ENCODE measurements at regions not wholly inside any gene's neighbourhood (a gene's known extent, or its start where the extent isn't known, plus 50 kb on each side); places are given as distances from the start of the nearest gene placed in this dataset.

DNA sequence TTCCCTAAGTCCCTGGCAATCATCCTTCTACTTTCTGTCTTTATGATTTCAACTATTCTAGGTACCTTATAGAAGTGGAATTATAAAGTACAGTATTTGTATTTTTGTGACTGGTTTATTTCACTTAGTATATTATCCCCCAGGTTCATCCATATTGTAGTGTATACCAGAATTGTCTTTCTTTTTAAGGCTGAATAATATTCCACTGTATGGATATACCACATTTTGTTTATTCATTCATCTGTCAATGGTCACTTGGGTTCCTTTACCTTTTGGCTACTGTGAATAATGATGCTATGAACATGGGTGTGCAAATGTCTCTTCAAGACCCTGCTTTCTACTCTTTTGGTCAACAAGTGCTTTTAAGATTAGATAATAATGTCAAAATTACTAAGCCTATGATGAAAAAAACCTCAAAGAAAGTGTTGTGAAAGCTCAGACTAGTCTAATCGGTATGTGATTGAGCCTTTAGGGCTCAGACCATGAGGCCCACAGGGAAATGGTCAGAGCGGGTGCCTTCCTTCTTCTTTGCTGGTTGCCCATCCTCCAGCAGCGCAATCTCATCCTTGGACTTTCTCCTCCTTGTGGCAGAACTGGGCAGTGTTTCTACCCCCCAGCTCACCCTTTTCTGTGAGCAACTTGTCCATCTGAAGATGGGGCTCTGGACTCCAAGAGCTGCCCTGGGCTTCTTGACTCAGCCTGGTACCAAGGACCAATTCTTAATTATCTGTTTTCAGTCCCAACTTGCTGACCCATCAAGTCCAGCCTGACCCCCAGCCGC lies 105.4 kb downstream of the TTC8 start:
- DNase-seq, result peak; percentile 4 to 24
- TF ChIP-seq GATA1 (IDR thresholded peaks at IDR 0.05; ENCODE audit: low read depth, low read length), result no peak

DNA sequence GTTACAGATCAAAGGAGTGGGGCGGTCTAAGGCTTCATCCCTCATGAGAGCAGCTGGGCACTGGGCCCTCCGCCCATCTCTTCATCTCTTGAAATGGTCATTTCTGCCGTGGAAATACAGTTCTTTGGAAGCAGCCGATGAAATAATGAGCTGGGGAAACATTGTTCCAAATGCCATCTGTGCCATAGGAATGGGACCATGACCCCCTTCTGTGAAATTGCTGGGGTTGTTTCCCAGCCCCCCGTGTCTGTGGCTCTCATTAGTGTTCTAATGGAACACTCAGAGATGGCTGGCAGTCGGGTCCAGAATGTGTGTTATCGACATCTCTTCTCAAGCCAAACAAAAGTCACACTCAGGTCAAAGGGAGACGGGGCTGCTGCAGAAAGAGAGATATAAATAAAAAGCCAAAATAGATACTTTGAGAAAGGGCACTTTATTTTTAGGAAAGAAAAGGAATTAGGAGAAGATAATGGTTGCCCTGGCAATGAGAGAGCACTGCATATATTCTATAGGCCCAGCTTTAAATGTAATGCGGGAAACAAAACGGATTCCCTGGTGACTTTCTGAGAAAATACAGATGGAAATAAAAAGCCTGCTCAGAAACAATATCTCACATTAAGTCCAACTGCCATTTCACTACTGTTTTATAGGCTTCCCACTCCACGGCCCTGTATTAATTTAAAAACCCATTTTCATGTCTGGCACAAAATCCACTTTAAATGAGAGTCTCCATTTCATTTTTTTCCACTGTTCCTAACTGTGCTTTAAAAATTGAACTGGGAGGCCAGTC lies 107.1 kb downstream of the TTC8 start:
- TF ChIP-seq GATA1 (IDR thresholded peaks at IDR 0.05; ENCODE audit: low read depth, low read length) (no peak), POLR2A (IDR thresholded peaks at IDR 0.05; ENCODE audit: low read length) (no peak)
- DNase-seq, result no peak

DNA sequence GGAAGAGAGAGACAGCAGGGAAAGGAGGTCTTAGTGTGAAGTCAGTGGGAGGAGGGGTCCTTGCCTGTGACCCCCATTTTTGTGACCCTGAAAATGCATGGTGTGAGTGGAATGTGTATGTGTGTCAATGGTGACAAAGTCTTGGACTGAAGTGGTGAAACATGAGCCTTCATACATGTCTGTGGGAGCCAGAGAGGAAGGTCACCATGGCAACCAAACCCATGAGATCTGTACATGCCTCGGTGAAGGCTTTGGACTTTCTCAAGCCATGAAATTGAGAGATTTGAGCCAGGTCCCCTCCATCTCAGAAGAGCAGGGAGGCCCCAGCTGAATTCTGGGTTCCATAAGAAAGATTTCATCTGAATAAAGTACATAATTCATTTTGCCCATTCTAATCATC lies 108.7 kb downstream of the TTC8 start:
- DNase-seq, result no peak
- TF ChIP-seq GATA1 (IDR thresholded peaks at IDR 0.05; ENCODE audit: low read depth, low read length), result no peak
- TF ChIP-seq POLR2A (IDR thresholded peaks at IDR 0.05; ENCODE audit: low read length), result no peak

DNA sequence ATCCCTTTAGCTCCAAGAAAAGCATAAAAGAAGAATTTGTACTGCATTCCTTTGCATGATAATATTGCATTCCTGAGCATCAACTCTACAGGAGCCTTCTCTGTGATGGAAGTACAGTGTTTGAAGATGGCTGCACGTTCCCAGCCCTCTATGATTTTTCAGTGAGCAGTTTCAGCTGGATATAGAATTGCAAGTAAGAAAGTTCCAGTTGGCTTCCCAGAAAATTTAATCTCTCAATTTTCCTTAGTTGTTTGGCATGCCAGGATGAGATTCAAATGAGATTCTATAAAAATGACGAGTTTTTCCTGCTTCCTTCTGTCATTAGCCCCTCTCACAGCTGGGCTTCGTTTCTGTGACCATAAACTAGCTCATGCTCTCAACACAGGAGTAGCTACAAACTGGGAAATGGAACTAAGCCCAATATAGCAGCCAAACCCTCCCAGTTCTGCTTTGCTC lies 109.9 kb downstream of the TTC8 start:
- no peak for TF ChIP-seq POLR2A (IDR thresholded peaks at IDR 0.05; ENCODE audit: low read length)
- DNase-seq, result no peak

DNA sequence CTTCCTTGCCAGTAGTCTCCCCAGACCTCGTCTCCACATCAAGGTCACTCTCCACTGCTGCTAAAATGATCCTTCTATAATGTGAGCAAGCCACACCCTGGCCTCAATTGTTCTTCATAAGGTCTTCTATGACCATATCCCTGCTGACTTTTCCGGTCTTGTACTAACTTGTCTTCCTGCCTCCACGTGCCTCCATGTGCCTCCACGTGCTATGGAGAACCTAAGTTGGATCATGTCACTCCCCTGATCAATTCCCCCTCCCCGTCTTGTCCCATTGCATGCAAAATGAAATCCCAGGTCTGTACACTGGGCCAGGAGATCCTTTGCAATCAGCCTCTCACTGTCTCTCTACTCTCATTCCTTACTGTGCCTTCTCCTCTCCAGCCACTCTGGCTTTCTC lies 110.6 kb downstream of the TTC8 start:
- no peak for DNase-seq
- TF ChIP-seq GATA1 (IDR thresholded peaks at IDR 0.05; ENCODE audit: low read depth, low read length), result no peak
- no peak for TF ChIP-seq POLR2A (IDR thresholded peaks at IDR 0.05; ENCODE audit: low read length)

DNA sequence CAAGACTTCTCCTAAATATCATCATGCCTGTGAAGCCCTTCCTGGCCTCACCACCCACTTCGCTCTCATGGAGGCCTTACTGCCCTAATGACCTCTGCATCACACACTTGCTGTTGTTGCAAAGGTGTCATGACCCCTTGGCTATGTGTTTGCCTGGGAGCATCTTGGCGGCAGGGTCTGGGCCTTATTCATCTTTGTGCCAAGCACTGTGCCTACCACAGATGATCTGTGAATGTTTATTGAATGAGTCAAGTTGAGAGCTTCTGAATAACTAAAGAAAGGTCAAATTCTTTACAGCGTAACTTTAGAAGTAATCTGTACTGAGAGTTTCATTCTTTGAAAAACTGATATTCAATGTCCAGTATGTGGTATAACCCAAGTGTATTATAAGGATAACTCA lies 113.3 kb downstream of the TTC8 start:
- no peak for TF ChIP-seq POLR2A (IDR thresholded peaks at IDR 0.05; ENCODE audit: low read length)
- no peak for TF ChIP-seq GATA1 (IDR thresholded peaks at IDR 0.05; ENCODE audit: low read depth, low read length)
- DNase-seq, result no peak

DNA sequence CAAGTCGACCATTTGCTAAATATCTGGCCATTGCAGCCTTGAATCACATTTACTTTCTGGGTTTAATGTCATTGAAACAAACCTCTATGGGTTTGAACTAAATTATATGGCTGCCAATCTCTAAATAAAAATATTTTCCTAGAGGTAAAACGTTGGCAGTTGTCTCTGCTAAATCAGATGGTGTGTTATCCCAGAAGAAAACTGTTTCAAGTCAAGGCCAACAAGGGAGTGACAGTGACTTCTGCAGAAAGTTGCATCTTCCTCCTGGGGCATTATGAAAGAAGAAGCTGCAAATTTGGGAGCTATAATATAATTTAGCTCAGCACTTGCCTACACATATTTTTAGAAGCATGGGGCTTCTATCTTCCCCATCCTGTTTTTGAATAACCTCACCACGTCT lies 116.2 kb downstream of the TTC8 start:
- TF ChIP-seq GATA1 (IDR thresholded peaks at IDR 0.05; ENCODE audit: low read depth, low read length), result no peak
- TF ChIP-seq POLR2A (IDR thresholded peaks at IDR 0.05; ENCODE audit: low read length), result no peak

DNA sequence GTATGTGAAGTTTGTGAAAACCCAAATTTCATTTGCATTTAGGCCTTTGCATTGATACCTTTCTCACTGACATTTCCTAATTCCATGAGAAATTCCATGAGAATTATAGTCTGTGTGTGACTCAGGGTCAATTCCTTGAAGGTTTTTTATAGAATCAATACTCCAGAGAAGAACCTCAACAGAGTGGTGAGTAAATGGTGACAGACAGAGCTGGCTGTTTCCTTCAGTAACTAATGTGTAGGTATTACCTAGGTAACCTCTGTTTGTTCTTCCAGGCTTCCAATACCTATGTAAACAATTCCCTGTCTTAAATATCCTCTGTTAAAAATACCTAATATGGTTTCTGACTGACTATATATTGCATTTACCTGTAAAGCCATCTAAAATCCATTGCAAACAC lies 117.0 kb downstream of the TTC8 start:
- no peak for DNase-seq
- no peak for TF ChIP-seq POLR2A (IDR thresholded peaks at IDR 0.05; ENCODE audit: low read length)
- TF ChIP-seq GATA1 (IDR thresholded peaks at IDR 0.05; ENCODE audit: low read depth, low read length), result no peak

More for the DNA sequence above, 116.2 kb downstream of the TTC8 start:
- no peak for DNase-seq

DNA sequence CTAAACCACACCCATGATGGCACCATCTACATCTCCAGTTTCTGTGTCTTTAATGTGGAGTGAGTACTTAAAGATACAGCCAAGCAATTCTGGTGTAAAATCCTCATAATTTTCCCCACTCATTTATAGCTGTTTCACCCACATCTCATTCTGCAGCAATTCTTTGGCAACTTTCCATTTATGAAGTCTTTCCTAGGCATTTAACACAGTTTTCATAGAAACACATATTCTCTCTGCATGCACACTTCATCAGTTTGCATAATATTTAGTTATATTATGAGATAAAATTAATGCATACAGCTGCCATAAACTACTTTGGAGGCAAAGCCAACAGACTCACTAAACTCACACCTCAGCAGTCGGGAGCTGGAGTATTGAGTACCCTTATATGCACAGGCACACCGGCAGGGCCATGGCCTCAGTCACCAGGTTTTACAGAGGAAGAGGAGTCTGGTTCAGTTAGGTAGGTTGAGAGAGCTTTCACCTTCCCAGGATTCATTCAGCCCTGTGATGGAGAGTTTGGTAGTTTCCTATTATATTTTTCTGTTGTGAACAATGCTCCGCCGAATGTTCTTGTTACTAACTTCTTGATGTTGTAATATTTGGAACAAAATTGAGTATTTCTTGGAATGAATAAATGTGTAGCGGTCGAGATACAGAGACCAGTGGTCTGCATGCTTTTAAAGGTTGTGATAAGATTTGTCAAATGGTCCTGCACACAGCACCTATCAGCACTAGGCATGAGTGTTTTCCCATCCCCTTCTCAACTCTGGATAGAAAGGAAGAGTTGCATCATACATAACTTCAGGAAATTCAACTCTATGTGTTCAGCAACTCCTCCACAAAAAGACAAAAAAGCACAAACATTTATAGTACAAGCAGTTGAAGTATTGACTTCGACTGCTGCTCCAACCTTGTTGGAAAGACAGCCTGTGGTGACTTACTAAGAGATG lies 123.5 kb downstream of the TTC8 start:
- no peak for DNase-seq
- no peak for TF ChIP-seq POLR2A (IDR thresholded peaks at IDR 0.05; ENCODE audit: low read length)
- TF ChIP-seq GATA1 (IDR thresholded peaks at IDR 0.05; ENCODE audit: low read depth, low read length), result no peak

DNA sequence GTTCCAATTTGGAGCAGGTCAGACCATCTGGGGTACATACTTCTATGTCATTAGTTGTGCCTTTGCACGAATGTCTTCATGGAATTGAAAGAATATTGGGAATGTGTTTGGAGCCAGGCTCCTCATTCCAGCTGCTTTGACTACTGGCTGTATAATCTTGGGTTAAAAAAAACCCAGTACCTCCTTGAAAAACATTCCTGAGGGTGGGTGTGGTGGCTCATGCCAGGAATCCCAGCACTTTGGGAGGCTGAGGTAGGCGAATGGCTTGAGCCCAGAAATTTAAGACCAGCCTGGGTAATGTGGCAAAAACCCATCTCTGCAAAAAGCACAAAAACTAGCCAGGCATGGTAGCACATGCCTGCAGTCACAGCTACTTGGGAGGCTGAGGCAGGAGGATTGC lies 125.6 kb downstream of the TTC8 start:
- no peak for DNase-seq
- TF ChIP-seq GATA1 (IDR thresholded peaks at IDR 0.05; ENCODE audit: low read depth, low read length), result no peak
- TF ChIP-seq POLR2A (IDR thresholded peaks at IDR 0.05; ENCODE audit: low read length), result no peak

DNA sequence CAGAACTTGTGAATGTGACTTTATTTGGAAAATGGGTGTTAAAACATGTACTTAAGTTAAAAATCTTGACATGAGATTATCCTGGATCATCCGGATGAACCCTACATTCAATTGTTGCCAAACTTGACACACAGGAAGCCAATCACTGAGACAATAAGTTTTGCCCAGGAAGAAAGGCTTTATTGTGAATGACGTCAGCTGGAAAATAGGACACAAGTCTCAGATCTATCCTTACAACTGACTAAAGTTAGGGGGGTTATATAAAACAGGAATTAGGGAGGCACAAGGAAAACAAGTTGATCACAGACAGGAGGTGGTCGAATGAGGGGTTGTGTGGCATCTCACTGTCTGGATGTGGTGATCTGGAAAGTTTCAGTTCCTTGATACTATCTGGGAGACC lies 126.9 kb downstream of the TTC8 start:
- TF ChIP-seq GATA1 (IDR thresholded peaks at IDR 0.05; ENCODE audit: low read depth, low read length) (no peak), POLR2A (IDR thresholded peaks at IDR 0.05; ENCODE audit: low read length) (no peak)
- no peak for DNase-seq

DNA sequence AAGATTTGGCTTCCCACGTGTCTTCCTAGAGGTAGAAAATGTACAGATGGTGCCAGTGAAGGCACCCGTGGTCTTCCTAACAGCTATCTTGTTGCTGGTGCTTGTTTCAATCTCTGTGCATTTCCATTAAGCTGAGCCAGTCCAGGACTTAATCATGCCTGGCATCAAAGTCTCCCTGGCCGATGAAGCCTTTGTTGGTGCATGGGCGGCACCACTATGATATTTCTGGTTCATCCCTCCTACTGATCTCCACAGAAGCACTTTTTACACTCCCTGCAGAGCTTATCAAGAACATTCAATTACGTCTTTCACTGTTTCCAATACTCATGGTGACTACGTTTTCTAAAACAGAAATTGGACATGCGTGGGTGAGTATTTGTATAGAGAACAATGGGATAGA lies 128.4 kb downstream of the TTC8 start:
- no peak for TF ChIP-seq POLR2A (IDR thresholded peaks at IDR 0.05; ENCODE audit: low read length)
- no peak for TF ChIP-seq GATA1 (IDR thresholded peaks at IDR 0.05; ENCODE audit: low read depth, low read length)
- DNase-seq, result no peak

DNA sequence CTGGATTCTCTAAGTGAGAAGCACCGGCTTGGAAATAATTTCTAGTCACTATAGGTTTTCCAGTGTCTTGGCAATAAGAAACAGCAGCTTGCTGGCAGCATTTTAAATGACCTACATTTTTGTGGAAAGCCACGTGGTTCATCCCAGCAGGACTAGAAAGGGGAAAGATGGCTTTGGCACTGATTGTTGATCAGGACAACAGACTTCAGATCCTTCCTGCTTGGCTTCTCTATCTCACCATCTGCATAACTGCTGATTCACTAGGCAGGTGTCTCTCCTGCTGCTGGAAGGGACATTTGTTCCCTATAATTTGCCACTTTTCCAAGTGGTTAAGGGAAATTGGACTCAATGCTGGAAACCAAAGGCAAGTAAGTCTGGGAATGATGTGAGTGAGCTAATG lies 131.0 kb downstream of the TTC8 start:
- no peak for DNase-seq
- TF ChIP-seq GATA1 (IDR thresholded peaks at IDR 0.05; ENCODE audit: low read depth, low read length), result no peak

DNA sequence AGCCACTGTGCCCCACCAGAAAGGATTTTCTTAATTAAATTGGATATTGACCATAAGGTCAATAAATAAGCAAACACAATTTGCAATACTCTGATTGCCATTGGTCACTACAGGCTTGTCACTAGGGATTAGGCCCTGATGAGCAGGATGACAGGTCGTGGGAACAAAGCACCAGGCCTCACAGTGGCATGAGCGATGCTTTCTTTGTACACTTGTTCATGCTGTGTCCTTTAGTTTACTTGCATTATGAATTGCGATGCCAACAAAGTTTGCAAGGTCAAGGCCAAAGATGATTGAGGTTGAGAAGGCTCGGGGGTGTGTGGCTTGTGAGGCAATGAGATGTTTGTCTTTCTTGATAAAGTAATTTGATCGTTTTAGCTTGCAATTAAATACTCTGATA lies 136.0 kb downstream of the TTC8 start:
- DNase-seq, result no peak
- TF ChIP-seq POLR2A (IDR thresholded peaks at IDR 0.05; ENCODE audit: low read length) (no peak), GATA1 (IDR thresholded peaks at IDR 0.05; ENCODE audit: low read depth, low read length) (no peak)

All from erythroblast (primary cell).